ENCODE measurements at regions not wholly inside any gene's neighbourhood (a gene's known extent, or its start where the extent isn't known, plus 50 kb on each side); places are given as distances from the start of the nearest gene placed in this dataset.

GRCh38 chr9:10674586-10674985 lies 61.8 kb upstream of the PTPRD start:
- no peak for DNase-seq (ENCODE audit: extremely low read depth in 1 of 11, low read depth in 9 of 11, low spot score in 4 of 11)

GRCh38 chr9:10678010-10678409 lies 65.2 kb upstream of the PTPRD start:
- DNase-seq (ENCODE audit: extremely low read depth in 1 of 11, low read depth in 9 of 11, low spot score in 4 of 11), result no peak

GRCh38 chr9:10678790-10679189 lies 66.0 kb upstream of the PTPRD start:
- no peak for DNase-seq (ENCODE audit: extremely low read depth in 1 of 11, low read depth in 9 of 11, low spot score in 4 of 11)

DNA sequence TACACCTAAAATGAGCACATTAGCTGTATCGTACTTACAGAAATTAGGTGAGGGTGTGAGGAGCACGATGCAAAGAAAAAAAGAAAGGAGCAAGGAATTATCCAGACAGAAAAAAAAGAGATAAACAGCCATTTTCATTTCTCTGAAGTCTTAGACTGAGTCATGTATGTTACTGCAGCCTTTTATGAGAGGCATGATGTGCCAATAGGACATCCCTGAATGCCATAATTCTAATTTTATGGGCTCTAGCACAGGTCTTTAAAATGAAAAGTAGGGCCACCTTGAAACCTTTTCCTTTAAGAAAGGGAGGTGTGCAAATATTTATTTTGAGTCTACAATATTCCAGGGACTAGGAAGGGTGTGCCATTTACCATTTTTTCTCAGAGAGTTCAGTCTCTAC lies 74.1 kb upstream of the PTPRD start:
- no peak for DNase-seq (ENCODE audit: extremely low read depth in 1 of 11, low read depth in 9 of 11, low spot score in 4 of 11)

GRCh38 chr9:10690546-10690945 lies 77.7 kb upstream of the PTPRD start:
- DNase-seq (ENCODE audit: extremely low read depth in 1 of 11, low read depth in 9 of 11, low spot score in 4 of 11), result no peak

DNA sequence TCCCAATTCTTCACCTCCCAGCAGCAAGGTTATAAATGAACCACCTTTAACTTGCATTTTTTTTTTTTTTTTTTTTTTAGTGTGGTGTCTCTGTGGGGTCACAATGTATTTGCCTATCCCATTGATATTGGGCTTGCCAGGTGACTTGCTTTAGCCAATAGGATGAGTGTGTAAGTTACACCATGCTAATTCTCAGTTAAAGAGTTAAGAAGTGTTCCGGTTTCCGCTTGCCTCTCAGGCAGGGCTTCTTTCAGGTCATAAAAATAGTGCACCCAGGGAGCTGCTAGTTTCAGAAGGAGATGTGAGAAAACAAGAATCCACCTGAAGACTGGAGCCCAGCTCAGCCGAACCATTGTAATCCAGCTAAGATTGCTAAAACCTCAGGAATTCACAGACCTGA lies 84.2 kb upstream of the PTPRD start:
- no peak for DNase-seq (ENCODE audit: extremely low read depth in 1 of 11, low read depth in 9 of 11, low spot score in 4 of 11)

DNA sequence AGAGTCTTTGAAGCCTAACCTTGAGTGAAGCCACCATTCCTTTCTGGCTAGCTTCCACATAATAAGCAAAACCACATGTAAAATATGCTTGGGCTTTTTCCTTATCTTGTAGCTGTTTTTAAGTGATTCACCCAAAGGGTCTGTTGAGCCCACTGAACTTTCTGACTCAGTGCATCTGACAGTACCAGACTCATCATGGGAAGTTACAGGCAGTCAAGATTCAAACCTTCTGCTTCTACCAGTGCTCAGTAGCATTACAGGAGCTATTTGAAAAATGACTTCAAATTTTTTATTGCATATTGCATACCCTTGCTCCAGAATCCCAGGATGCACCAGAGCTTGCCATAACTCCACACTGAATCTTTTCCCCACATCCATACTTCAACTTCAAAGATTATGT lies 87.5 kb upstream of the PTPRD start:
- DNase-seq (ENCODE audit: extremely low read depth in 1 of 11, low read depth in 9 of 11, low spot score in 4 of 11), result no peak

DNA sequence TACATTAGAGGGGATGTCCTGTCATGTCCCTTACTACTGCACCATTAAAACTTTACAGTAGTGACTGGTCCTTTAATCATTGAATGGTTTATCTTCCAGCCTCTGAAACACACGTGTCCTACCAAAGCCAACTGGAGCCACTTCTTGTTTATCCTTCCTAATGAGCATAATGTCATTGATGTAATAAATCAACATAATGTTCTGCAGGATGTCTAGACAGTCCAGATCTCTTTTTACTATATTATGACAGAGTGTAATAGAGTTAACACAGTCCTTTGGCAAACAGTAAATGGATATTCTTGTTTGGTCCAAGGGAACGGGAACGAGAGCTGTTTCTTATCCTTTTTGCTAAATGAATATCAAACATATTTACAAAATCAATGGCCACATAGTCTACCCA lies 88.1 kb upstream of the PTPRD start:
- no peak for DNase-seq (ENCODE audit: extremely low read depth in 1 of 11, low read depth in 9 of 11, low spot score in 4 of 11)

- DNase-seq (ENCODE audit: extremely low read depth in 1 of 11, low read depth in 9 of 11, low spot score in 4 of 11), result no peak
Measured at GRCh38 chr9:10701906-10702305, 89.1 kb upstream of the PTPRD start.

DNA sequence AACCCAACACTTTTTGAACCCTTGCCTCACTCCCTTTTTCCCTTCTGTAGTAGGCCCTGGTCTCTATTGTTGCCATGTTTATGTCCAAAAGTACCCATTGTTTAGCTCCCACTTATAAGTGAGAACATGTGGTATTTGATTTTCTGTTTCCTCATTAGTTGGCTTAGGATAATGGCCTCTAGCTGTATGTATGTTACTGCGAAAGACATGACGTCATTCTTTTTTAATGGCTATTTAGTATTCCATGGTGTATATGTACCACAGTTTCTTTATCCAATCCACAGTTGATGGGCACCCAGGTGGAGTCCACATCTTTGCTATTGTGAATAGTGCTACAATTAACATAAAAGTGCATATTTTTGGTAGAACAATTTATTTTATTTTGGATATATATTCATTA lies 90.3 kb upstream of the PTPRD start:
- DNase-seq (ENCODE audit: extremely low read depth in 1 of 11, low read depth in 9 of 11, low spot score in 4 of 11), result no peak

GRCh38 chr9:10704720-10705119 lies 91.9 kb upstream of the PTPRD start:
- no peak for DNase-seq (ENCODE audit: extremely low read depth in 1 of 11, low read depth in 9 of 11, low spot score in 4 of 11)

- no peak for DNase-seq (ENCODE audit: extremely low read depth in 1 of 11, low read depth in 9 of 11, low spot score in 4 of 11)
Measured at GRCh38 chr9:10705383-10705782, 92.6 kb upstream of the PTPRD start.

- no peak for DNase-seq (ENCODE audit: extremely low read depth in 1 of 11, low read depth in 9 of 11, low spot score in 4 of 11)
Measured at GRCh38 chr9:10706788-10707187, 94.0 kb upstream of the PTPRD start.

GRCh38 chr9:10721301-10721700 lies 108.5 kb upstream of the PTPRD start:
- DNase-seq (ENCODE audit: extremely low read depth in 1 of 11, low read depth in 9 of 11, low spot score in 4 of 11), result no peak

DNA sequence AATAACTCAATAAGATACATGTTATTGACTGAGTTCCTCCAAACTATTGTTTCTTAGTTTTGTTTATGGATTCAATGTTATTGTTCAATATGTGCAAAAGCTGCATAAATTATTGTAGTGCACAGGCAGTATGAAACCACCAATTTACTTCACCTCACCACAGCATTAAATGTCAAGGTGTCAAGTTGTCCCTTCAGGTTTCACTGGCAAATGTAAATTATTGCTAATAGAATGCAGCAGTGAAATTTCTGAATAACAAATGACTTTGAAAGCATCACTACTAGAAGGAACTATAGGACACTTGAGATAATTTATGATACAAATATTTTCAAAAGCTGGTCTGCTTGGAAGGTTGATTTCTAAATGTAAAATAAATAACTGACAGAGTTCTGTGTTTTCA lies 116.4 kb upstream of the PTPRD start:
- DNase-seq (ENCODE audit: extremely low read depth in 1 of 11, low read depth in 9 of 11, low spot score in 4 of 11), result no peak

DNA sequence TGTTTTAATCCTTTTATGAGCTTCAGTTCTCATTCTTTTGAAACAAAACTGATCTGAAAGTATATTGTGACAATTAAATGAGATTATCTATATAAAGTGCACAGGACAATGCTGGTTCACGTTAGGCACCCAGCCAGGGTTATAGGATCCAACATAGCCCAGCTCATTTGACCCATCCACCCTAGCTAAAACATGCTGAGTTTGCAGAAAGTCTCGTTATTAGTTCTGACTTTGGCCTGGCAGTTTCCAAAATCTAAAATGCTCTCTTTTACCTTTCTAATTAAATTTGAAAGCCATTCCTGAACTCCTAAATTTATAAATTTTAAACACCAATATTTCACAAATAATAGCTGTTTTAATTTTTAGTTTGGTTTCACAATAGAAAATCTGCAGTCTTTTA lies 131.9 kb upstream of the PTPRD start:
- DNase-seq (ENCODE audit: extremely low read depth in 1 of 11, low read depth in 9 of 11, low spot score in 4 of 11), result no peak

- DNase-seq (ENCODE audit: extremely low read depth in 1 of 11, low read depth in 9 of 11, low spot score in 4 of 11), result no peak
Measured at GRCh38 chr9:10753474-10753873, 140.7 kb upstream of the PTPRD start.

- no peak for DNase-seq (ENCODE audit: extremely low read depth in 1 of 11, low read depth in 9 of 11, low spot score in 4 of 11)
Measured at GRCh38 chr9:10764481-10764880, 151.7 kb upstream of the PTPRD start.

GRCh38 chr9:10773136-10773535 lies 160.3 kb upstream of the PTPRD start:
- no peak for DNase-seq (ENCODE audit: extremely low read depth in 1 of 11, low read depth in 9 of 11, low spot score in 4 of 11)

GRCh38 chr9:10774051-10774450 lies 161.2 kb upstream of the PTPRD start:
- DNase-seq (ENCODE audit: extremely low read depth in 1 of 11, low read depth in 9 of 11, low spot score in 4 of 11), result no peak

GRCh38 chr9:10785255-10785654 lies 172.5 kb upstream of the PTPRD start:
- no peak for DNase-seq (ENCODE audit: extremely low read depth in 1 of 11, low read depth in 9 of 11, low spot score in 4 of 11)

DNA sequence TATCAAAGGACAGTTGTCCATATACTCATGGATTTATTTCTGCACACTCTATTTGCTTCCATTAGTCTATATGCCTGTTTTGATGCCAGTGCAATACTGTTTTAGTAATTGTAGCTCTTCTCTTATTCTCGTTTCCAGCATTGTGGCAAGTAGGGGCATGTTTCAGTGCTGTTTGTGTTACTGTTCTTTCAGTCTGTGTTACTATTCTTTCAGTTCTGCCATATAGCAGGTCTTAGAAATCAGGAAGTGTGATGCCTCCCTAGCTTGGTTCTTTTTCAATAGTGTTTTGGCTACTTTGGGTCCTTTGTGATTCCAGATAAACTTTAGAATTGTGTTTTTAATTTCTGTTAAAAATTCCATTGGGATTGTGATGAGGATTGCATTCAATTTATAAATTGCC lies 180.5 kb upstream of the PTPRD start:
- DNase-seq (ENCODE audit: extremely low read depth in 1 of 11, low read depth in 9 of 11, low spot score in 4 of 11), result no peak

Measured in renal cortex interstitium (tissue), 11 donors.